G401 (cell line): ENCODE measurements at regions not wholly inside any gene's neighbourhood (a gene's known extent, or its start where the extent isn't known, plus 50 kb on each side); places are given as distances from the start of the nearest gene placed in this dataset.

Source experiments
- DNase-seq: peaks from one replicate; pipeline ENCODE4 v3.0.0-alpha.2; 2015; ENCODE audit warnings: low spot score
- in situ Hi-C: cut with HindIII; loops from 2 replicates; pipeline ENCODE4 v1.10.0; 2016; ENCODE audit warnings: low sequenced_read_pairs, mixed read lengths

- in situ Hi-C loops = no loop called here
- no peak for DNase-seq
Observed at GRCh38 chr15:62547584-62547983, 382.5 kb upstream of the C2CD4B start.

GRCh38 chr15:62549345-62549970 is 384.4 kb upstream of the C2CD4B start:
- no peak for DNase-seq
- in situ Hi-C loops = no loop called here

DNA sequence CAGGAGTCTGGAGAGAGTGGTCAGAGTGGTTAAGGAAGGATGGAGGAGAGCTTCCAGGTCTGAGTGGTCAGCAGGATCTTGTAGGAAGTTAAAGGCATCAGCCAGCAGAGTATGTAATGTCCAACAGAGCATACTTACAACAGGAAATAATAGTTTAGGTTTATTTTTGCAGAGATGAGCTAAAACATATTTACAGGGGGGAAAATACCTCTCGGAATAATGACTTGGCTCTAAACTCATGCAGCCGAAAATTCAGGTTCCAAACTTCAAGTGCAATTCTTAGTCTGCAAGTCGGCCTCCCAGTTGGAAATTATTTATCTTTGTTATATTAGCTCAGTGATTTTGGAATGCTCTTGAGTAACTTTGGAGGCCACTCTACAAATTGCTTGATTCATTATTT is 385.0 kb upstream of the C2CD4B start:
- no peak for DNase-seq
- in situ Hi-C loops = no loop called here

DNA sequence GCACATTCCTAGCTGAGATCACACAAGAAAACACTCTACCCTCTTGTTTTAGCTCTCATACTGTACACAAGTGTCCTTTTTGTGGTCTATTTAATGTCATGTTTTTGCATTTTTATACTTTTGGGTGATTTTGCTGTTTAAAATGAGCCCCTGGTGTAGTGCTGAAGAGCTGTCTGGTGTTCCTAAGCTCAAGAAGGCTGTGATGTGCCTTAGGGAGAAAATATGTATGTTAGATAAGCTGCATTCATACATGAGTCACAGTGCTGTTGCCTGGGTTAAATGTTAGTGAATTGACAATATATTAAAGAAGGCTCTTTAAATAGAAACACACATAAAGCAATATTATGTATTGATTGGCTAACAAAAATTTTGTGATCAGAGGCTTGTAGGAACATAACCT is 387.4 kb upstream of the C2CD4B start:
- in situ Hi-C loops = no loop called here
- no peak for DNase-seq

DNA sequence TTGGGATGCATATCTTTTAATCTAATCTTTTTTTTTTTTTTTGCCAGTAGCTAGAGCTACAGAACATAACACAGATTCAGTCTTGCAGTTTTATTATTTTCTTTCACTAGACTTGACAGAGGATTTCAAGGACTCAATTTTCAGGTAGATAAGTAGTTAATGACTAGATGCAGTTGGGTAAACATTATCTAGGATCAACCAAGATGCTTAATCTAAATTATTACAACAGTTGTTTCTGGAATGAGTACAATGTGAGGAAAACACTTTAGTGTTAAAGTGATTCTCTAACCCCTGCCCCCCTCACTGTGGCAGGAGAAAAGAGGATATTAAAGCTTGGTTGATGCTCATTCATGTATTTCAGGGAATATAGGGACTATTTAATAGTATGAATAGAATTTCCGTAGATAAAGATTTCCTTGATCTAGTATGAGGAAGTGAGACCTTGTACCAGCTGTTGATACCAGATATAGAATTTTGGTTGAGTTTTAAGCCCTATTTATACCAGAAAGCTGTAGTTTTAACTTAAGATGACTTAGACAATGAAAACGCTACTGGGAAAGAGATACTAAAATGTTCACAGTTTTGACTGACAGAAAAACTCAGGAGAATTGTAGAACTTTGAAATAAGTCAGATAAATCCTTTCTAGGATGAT is 389.0 kb upstream of the C2CD4B start:
- no peak for DNase-seq
- in situ Hi-C loops = no loop called here

GRCh38 chr15:62558640-62559380 is 393.7 kb upstream of the C2CD4B start:
- in situ Hi-C loops = no loop called here
- DNase-seq = no peak

DNA sequence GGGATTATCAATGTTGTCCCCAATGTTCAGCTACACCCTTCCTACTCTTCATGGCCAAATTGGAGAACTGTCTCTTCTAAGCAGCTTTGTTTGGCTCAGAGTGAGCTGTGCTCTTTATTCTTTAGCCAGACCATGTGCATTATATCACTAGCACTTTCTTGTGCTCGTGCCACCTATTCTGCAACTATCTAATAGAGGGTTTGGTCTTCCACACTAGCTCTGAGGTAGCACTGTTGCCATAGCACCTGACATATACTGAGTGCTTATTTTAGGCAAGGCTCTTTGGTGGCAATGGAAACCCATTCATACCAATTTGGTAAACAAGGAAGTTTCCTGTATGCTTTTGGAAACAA is 394.3 kb upstream of the C2CD4B start:
- in situ Hi-C loops = no loop called here
- DNase-seq = no peak

DNA sequence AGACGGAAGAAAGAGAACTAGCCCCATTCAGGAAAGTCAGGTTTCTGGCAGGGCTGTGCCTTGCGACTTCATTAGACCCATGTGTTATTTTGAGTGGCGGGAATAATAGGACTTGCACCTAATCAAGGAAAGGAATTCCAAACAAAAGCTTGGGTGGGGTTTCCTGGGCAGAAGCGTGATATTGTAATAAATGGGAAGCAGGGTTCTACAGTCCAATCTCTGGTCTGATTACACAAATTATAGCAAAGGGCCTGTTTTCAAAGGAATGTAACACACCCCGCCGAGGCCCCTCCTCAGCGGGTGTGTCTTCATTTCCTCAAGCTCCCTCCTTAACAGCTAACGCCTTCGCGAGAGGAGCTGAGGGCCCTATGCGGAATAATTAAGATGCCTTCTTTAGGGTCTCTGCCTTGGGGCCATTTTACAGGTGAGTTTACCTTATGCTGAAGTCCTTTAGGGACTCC is 396.0 kb upstream of the C2CD4B start:
- in situ Hi-C loops = no loop called here
- DNase-seq = no peak

- DNase-seq = no peak
- in situ Hi-C loops = no loop called here
Observed at GRCh38 chr15:62561571-62561970, 396.5 kb upstream of the C2CD4B start.

DNA sequence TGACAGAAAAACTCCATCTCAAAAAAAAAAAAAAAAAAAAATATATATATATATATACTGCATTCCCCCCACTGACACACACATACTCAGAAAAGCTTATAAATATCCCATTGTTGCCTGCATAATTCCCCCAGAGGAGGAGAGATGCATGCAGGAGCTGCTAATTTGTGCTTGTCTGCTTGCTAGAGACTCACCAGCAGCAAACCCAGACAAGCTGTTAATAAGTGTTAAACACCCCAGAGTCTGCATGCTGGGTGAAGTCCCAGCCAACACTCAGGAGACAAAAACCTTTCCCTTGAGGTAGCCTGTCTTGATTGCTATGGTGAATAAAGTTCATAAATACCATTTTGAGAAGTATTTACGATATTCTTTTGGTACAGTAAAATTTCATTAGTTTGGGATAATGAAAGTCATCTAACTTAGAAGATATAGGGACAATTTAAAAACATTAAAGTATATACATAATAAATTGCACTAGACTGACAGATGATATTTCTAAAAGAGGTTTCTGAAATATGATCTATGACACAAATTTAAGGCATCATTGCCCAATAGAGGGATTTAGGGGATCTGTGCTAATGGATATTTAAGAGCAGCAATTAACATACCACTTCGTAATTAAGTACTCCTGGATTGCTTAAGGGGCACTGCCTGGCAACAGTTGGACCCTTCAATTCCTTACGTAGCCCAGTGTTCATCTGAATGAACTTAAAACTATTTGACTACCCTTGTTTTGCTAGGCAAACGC is 400.0 kb upstream of the C2CD4B start:
- DNase-seq = no peak

GRCh38 chr15:62565634-62566026 is 400.5 kb upstream of the C2CD4B start:
- in situ Hi-C loops = no loop called here
- no peak for DNase-seq

More for the DNA sequence above, 400.0 kb upstream of the C2CD4B start:
- in situ Hi-C loops = no loop called here

DNA sequence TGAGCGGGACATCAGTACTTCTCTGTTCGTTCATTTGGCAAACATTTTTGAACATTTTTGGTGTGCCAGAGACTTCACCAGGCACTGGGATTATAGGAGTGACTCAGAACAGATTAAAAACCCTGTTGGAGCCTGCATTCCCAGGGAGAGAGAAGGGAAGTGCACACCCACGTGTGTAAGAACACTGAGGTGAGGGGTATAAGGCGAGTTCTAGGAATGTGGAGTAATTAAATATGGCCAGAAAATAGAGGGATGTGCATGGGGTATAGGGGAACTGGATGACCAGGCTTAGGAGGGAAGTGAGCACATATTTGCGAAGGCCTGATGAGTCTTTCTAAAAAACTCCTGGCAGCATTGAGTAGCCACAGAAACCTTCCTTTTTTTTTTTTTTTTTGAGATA is 401.2 kb upstream of the C2CD4B start:
- DNase-seq = no peak
- in situ Hi-C loops = no loop called here

GRCh38 chr15:62567501-62567900 is 402.4 kb upstream of the C2CD4B start:
- DNase-seq = no peak
- in situ Hi-C loops = no loop called here

- DNase-seq = no peak
- in situ Hi-C loops = no loop called here
Observed at GRCh38 chr15:62568004-62568403, 402.9 kb upstream of the C2CD4B start.

- in situ Hi-C loops = no loop called here
Observed at GRCh38 chr15:62568702-62569101, 403.6 kb upstream of the C2CD4B start.

DNA sequence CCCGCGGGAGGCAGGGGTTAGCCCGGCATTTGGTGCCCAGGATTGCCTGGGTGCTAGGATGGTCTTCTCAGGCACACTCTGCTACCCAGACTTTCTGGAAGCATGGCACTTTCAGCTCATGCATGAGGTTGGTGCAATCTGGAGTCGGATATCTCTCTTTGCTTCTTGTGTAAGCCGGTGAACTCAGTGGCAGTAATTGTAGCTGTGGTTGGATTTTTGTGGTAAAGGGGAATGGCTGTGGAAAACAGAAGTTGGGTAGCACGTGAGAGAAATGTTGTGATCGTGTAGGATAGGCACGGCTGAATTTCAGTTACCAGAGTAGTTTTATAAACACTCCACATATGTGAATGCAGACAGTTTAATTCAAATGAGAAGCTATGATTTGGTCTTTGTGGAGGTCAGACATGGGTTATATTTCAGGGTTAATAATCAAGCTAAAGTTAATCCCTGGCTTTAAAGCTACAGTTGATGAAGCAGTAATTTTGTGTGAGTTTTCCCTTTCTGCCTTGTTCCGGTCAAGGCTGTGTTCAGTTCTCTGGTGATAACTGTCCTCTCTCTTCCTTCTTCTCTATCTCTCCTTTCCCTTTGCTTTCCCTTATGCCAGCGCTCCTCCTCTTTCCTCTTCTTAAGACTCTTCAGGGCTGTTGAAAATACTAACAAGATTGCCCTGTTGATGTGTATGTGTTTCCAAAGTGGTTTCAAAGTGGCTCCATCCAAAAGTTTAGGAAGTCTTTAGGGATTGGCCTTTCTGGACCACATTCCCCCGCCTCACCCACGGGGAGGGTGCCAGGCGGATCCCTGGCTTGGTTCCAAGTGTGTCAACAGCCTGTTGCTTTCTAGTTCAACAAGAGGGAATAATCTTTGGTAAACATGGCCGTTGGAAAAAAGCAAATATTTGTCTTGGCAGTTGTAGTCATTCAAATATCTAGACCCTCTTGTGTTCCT is 404.6 kb upstream of the C2CD4B start:
- in situ Hi-C loops = no loop called here
- no peak for DNase-seq

More at GRCh38 chr15:62568702-62569101, 403.6 kb upstream of the C2CD4B start:
- DNase-seq = no peak

GRCh38 chr15:62570405-62570783 is 405.3 kb upstream of the C2CD4B start:
- in situ Hi-C loops = no loop called here
- DNase-seq = no peak

DNA sequence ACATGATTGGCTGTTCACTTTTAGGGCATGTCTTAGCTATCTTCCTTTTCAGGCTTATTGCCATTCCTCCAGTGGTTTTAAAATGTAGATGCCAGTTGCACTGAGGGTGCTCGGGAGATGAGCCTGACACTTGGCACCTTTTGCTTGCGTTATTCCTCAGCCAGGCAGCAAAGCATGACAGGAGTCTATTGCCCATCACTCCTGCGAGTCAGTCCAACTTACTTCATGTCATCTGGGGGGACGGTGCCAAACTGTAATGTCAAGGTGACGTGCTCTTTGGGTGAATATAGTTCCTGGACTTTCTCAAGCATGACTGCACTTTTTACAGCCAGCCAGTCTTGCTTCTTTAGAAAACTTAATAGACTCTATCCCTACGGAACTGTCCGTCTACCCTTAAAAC is 406.0 kb upstream of the C2CD4B start:
- no peak for DNase-seq
- in situ Hi-C loops = no loop called here

DNA sequence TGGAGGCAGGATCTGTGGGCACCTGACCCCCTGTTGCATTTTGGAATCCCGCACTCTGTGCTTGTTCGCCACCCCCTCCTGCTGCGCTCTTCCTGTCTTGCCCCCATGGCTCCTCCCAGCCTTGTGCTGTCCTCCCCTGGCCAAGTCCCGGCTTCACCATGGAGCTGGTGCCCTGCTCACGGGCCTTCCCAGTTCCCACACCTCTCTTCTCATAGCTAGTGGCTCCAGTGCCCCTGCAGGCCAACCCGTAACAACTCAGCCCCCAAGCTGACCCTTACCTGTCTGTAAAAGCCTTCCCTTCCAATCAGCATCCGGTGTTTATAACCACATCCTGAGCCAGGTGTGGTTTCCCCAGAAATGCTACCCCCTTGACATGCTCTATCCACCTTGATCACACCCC is 407.7 kb upstream of the C2CD4B start:
- no peak for DNase-seq
- in situ Hi-C loops = no loop called here
